ENCODE measurements at regions not wholly inside any gene's neighbourhood (a gene's known extent, or its start where the extent isn't known, plus 50 kb on each side); places are given as distances from the start of the nearest gene placed in this dataset.
A peak's percentile ranks its signal among the peaks of the same experiment; 100 is the strongest.

- ChIA-PET CTCF (interaction anchor here (0.5 kb wide), 1 partner anchor 16 kb away, joined by 3 read pairs; no protein-coding TSS in a partner anchor), POLR2A (no interaction called here)
- no peak for FAIRE-seq
These were observed 60.2 kb upstream of the RBPJ start for GRCh38 chr4:26260571-26260970.

GRCh38 chr4:26261405-26261804 is 59.4 kb upstream of the RBPJ start:
- POLR2A ChIA-PET, result no interaction called here
- Histone ChIP-seq H3K27ac (no peak overlapping the region), H3K9me3 (no peaks in the 10 kb centered on the region), H3K4me3 (no peak overlapping the region), H3K4me1 (no peaks in the 10 kb centered on the region), H3K4me2 (no peak overlapping the region)
- ATAC-seq (no peak), DNase-seq (ENCODE audit: low read depth in 1 of 2, low spot score in 1 of 2) (no peak), FAIRE-seq (no peak)
- 20% methylated on average over 2 of the region's 2 CpGs for WGBS (ENCODE audit: missing lambda C conversion rate)
- CTCF ChIA-PET, result interaction anchor here (0.5 kb wide), 1 partner anchor 15 kb away, joined by 3 read pairs; no protein-coding TSS in a partner anchor
- TF ChIP-seq JUN (IDR thresholded peaks at IDR 0.05) (no peak), MAX (IDR thresholded peaks at IDR 0.05) (no peak), NPAS2 (CRISPR knock-in tag; IDR thresholded peaks at IDR 0.05; ENCODE audit: borderline replicate concordance) (no peak), CBX8 (IDR thresholded peaks at IDR 0.05) (no peak), HMGXB4 (CRISPR knock-in tag; IDR thresholded peaks at IDR 0.05; ENCODE audit: borderline replicate concordance) (no peak), USF2 (IDR thresholded peaks at IDR 0.05) (no peak), MAFK (IDR thresholded peaks at IDR 0.05; ENCODE audit: partially characterized antibody) (peak; percentile 50)

More at GRCh38 chr4:26260571-26260970, 60.2 kb upstream of the RBPJ start:
- ATAC-seq (no peak), DNase-seq (ENCODE audit: low read depth in 1 of 2, low spot score in 1 of 2) (no peak)
- WGBS (ENCODE audit: missing lambda C conversion rate), result 26% methylated on average over 2 of the region's 2 CpGs
- H3K4me2 ChIP-seq, result no peak overlapping the region
- H3K27ac ChIP-seq, result no peak overlapping the region
- TF ChIP-seq RCOR1 (IDR thresholded peaks at IDR 0.05; ENCODE audit: low read depth, low read length), result no peak
- peak; percentile 74 for TF ChIP-seq MAFK (IDR thresholded peaks at IDR 0.05; ENCODE audit: partially characterized antibody)
- no peak overlapping the region for H3K4me3 ChIP-seq
- H3K4me1 ChIP-seq, result no peaks in the 10 kb centered on the region
- H3K9me3 ChIP-seq, result no peaks in the 10 kb centered on the region

GRCh38 chr4:26263165-26263564 is 57.6 kb upstream of the RBPJ start:
- CTCF ChIA-PET, result no interaction called here
- peak in 1 of 2 experiments; percentile 9 for DNase-seq (ENCODE audit: low read depth in 1 of 2, low spot score in 1 of 2)
- H3K4me2 ChIP-seq, result no peak overlapping the region

GRCh38 chr4:26264109-26264508 is 56.7 kb upstream of the RBPJ start:
- 86% methylated on average over 5 of the region's 5 CpGs for WGBS (ENCODE audit: missing lambda C conversion rate)
- FAIRE-seq, result no peak
- Histone ChIP-seq H3K4me2 (no peak overlapping the region), H3K4me1 (no peaks in the 10 kb centered on the region), H3K4me3 (no peak overlapping the region), H3K27ac (no peak overlapping the region), H3K9me3 (no peaks in the 10 kb centered on the region)
- ChIA-PET POLR2A (no interaction called here), CTCF (interaction anchor here (0.6 kb wide), 1 partner anchor 596 kb away, joined by 3 read pairs; no protein-coding TSS in a partner anchor)
- TF ChIP-seq RARB (CRISPR knock-in tag; IDR thresholded peaks at IDR 0.05) (no peak), ESRRA (IDR thresholded peaks at IDR 0.05; ENCODE audit: borderline replicate concordance, low read length) (no peak), RFX5 (IDR thresholded peaks at IDR 0.05) (no peak), HOXB13 (CRISPR knock-in tag; IDR thresholded peaks at IDR 0.05; ENCODE audit: low read depth) (no peak), ZFP36 (IDR thresholded peaks at IDR 0.05; ENCODE audit: borderline replicate concordance, partially characterized antibody) (no peak), NFE2L2 (conservative IDR thresholded peaks at IDR 0.05; ENCODE audit: low read length) (no peak), GATA3 (IDR thresholded peaks at IDR 0.05; ENCODE audit: borderline replicate concordance) (no peak), CHD4 (IDR thresholded peaks at IDR 0.05; ENCODE audit: borderline replicate concordance) (no peak), SMC3 (IDR thresholded peaks at IDR 0.05) (no peak), HMGXB4 (CRISPR knock-in tag; IDR thresholded peaks at IDR 0.05; ENCODE audit: borderline replicate concordance) (no peak)
- no peak for ATAC-seq
- no peak for DNase-seq (ENCODE audit: low read depth in 1 of 2, low spot score in 1 of 2)

More at GRCh38 chr4:26263165-26263564, 57.6 kb upstream of the RBPJ start:
- H3K9me3 ChIP-seq, result no peaks in the 10 kb centered on the region
- TF ChIP-seq USF2 (IDR thresholded peaks at IDR 0.05) (peak; percentile 25; the same call in 1 of the 2 replicates), HOXB13 (CRISPR knock-in tag; IDR thresholded peaks at IDR 0.05; ENCODE audit: low read depth) (no peak)
- no peak overlapping the region for H3K4me3 ChIP-seq
- WGBS (ENCODE audit: missing lambda C conversion rate), result 28% methylated on average over 5 of the region's 5 CpGs
- no peak for FAIRE-seq
- POLR2A ChIA-PET, result no interaction called here
- H3K27ac ChIP-seq, result no peak overlapping the region
- ATAC-seq, result no peak
- no peaks in the 10 kb centered on the region for H3K4me1 ChIP-seq
